ENCODE measurements at regions not wholly inside any gene's neighbourhood (a gene's known extent, or its start where the extent isn't known, plus 50 kb on each side); places are given as distances from the start of the nearest gene placed in this dataset.

DNA sequence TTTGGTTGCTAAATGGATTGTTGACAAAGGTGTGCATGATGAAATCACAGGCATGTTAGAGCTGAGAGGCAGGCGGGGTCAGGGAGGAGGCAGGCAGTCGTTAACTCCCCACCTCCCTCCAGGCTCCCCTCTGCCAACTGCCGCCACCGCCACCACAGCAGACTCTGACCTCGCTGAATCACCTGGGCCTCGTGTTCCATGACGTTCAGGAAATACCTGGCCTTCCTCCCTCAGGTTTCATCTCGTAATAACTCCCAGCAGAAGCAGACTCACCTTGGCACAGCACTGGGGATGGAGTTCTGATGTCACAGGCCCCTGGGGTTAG lies 198.5 kb downstream of the KATNAL1 start:
- 75 to 79% methylated on average over 8 of the region's 8 CpGs for WGBS, 2 donors
- Histone ChIP-seq H3K27ac (no peak overlapping the region), H3K27me3 (no peaks in the 10 kb centered on the region), H3K4me1 (peaks cover 0 to 13% (median 5%) of the 10 kb centered on the region in 4 donors), H3K4me3 (no peak overlapping the region), H3K9me3 (no peaks in the 10 kb centered on the region), H3K36me3 (no peaks in the 10 kb centered on the region)
- DNase-seq (ENCODE audit: low spot score in 2 of 2) = no peak
- TF ChIP-seq POLR2A (IDR thresholded peaks at IDR 0.05) = no peak
- no peak for TF ChIP-seq EP300 (IDR thresholded peaks at IDR 0.05)
- TF ChIP-seq, protein P1, sequence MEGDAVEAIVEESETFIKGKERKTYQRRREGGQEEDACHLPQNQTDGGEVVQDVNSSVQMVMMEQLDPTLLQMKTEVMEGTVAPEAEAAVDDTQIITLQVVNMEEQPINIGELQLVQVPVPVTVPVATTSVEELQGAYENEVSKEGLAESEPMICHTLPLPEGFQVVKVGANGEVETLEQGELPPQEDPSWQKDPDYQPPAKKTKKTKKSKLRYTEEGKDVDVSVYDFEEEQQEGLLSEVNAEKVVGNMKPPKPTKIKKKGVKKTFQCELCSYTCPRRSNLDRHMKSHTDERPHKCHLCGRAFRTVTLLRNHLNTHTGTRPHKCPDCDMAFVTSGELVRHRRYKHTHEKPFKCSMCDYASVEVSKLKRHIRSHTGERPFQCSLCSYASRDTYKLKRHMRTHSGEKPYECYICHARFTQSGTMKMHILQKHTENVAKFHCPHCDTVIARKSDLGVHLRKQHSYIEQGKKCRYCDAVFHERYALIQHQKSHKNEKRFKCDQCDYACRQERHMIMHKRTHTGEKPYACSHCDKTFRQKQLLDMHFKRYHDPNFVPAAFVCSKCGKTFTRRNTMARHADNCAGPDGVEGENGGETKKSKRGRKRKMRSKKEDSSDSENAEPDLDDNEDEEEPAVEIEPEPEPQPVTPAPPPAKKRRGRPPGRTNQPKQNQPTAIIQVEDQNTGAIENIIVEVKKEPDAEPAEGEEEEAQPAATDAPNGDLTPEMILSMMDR (IDR thresholded peaks at IDR 0.05) = no peak

DNA sequence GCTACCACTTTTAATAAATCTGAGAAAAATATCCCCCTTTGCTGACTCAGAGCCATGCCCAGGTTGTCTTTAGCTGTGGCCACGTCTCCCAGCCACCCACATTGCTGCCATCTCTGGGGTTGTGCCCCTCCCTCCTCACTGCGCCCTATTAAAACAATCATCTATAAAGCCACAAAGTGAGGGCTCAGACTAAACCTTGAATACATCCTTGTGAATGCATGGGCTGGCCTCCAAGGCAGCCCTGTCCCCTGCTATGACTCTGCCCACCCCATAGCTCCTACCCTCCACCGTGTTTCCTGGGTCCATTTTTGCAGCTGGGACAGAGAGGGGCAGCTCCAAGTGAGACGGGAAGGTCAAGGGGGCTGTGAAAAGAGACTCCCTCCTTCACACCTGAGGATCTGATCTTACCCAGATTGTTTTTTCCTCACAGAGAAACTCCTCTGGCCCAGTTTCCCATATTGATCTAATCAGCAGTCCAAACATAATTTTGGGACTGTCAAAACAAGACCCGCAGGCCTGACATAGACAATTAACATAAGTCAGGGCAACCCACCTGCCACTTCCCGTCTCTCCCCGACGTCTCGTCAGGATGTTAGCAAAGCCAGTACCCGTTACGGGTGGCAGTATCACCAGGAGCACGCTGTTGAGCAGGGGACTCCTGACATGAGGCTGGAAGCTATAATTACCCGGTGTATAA lies 199.0 kb downstream of the KATNAL1 start:
- TF ChIP-seq EP300 (IDR thresholded peaks at IDR 0.05) (no peak), POLR2A (IDR thresholded peaks at IDR 0.05) (no peak)
- TF ChIP-seq, protein P1 (IDR thresholded peaks at IDR 0.05) = no peak
- WGBS, 2 donors = 76 to 85% methylated on average over 13 of the region's 13 CpGs
- H3K27ac ChIP-seq = no peak overlapping the region

DNA sequence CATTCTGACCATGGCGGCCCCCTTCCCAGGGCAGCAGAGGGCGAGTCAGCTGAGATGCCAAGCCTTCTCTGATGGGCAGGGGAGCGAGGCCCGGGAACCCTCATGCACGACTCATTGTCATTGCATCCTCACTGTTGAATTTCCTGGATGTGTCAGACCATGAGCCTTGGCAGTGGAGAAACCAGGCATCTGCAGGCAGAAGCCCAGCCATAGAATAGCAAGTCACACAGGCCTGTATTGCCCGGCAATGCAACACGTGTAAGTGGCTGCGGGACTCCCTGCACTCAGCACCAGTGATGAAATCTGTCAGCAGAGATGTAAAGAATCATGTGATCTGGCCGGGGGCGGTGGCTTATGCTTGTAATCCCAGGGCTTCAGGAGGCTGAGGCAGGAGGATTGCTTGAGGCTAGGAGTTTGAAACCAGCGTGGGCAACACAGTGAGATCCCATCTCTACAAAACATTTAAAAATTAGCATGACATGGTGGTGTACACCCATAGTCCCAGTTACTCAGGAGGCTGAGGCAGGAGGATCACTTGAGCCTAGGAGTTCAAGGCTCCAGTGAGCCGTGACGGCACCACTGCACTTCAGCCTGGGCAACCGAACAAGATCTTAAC lies 199.7 kb downstream of the KATNAL1 start:
- TF ChIP-seq POLR2A (IDR thresholded peaks at IDR 0.05) (no peak), EP300 (IDR thresholded peaks at IDR 0.05) (no peak)
- TF ChIP-seq, protein P1 (IDR thresholded peaks at IDR 0.05) = no peak
- Histone ChIP-seq H3K9me3 (no peaks in the 10 kb centered on the region), H3K4me3 (no peak overlapping the region), H3K36me3 (no peaks in the 10 kb centered on the region), H3K27ac (no peak overlapping the region), H3K4me1 (peaks cover 0 to 3% (median 0%) of the 10 kb centered on the region in 4 donors), H3K27me3 (no peaks in the 10 kb centered on the region)
- no peak for DNase-seq (ENCODE audit: low spot score in 2 of 2)
- WGBS, 2 donors = 81 to 83% methylated on average over 14 of the region's 14 CpGs

More for the DNA sequence above, 199.0 kb downstream of the KATNAL1 start:
- Histone ChIP-seq H3K4me1 (peaks cover 0 to 8% (median under 1%) of the 10 kb centered on the region in 4 donors), H3K27me3 (no peaks in the 10 kb centered on the region), H3K4me3 (no peak overlapping the region), H3K36me3 (no peaks in the 10 kb centered on the region), H3K9me3 (no peaks in the 10 kb centered on the region)
- no peak for DNase-seq (ENCODE audit: low spot score in 2 of 2)

DNA sequence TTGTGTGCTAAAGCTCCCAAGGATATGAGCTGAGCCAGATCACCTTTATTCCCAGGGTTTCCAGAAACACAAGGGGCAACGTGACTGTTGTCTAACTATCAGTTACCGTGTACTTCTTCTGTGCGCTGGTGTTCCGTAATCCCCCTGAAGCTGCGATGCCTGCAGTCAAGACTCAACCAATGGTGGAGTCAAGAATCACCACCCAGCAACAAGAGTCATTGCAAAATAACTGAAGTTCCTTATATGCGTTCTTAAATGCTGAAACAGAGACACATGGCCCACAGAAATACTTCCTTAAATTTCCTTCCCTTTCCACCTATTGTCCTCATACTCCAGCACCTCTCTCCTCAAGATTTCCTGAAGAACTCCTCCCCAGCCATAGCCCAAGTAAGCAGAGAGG lies 200.2 kb downstream of the KATNAL1 start:
- Histone ChIP-seq H3K4me1 (no peaks in the 10 kb centered on the region), H3K27ac (no peak overlapping the region), H3K4me3 (no peak overlapping the region), H3K9me3 (no peaks in the 10 kb centered on the region), H3K27me3 (no peaks in the 10 kb centered on the region), H3K36me3 (no peaks in the 10 kb centered on the region)
- 87 to 94% methylated on average over 6 of the region's 6 CpGs for WGBS, 2 donors
- peak in 1 of 2 donors; percentile 15 for DNase-seq (ENCODE audit: low spot score in 2 of 2)
- peak in 1 of 2 donors; percentile 24 for TF ChIP-seq EP300 (IDR thresholded peaks at IDR 0.05)
- TF ChIP-seq POLR2A (IDR thresholded peaks at IDR 0.05) = no peak

DNA sequence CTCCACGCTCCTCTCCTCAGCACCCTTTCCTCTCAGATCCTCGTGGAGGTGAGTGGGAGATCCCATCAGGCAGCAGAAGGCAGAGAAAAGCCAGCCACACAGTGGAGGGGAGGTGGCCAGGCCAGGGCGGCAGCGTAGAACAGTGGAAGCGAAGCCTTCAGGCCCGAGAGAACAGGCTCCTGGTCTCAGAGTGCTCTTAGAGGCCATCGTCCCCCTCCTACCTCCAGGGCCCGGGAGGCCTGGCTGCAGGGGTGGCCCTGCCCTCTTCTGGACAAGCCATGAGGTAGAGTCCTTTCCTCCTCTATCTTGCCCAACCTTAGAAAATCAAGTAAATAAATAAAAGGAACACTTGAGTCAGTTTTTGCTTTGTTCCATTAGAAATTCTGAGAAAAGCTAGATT lies 202.0 kb downstream of the KATNAL1 start:
- Histone ChIP-seq H3K4me1 (no peaks in the 10 kb centered on the region), H3K27ac (no peak overlapping the region), H3K27me3 (no peaks in the 10 kb centered on the region), H3K36me3 (no peaks in the 10 kb centered on the region), H3K9me3 (no peaks in the 10 kb centered on the region), H3K4me3 (no peak overlapping the region)
- no peak for DNase-seq (ENCODE audit: low spot score in 2 of 2)
- TF ChIP-seq EP300 (IDR thresholded peaks at IDR 0.05) = no peak
- TF ChIP-seq, protein P1 (IDR thresholded peaks at IDR 0.05) = no peak
- no peak for TF ChIP-seq POLR2A (IDR thresholded peaks at IDR 0.05)
- WGBS, 2 donors = 58 to 67% methylated on average over 8 of the region's 8 CpGs

All from tibial nerve (tissue), 4 donors.